GM12892 (cell line): ENCODE measurements at regions not wholly inside any gene's neighbourhood (a gene's known extent, or its start where the extent isn't known, plus 50 kb on each side); places are given as distances from the start of the nearest gene placed in this dataset.

Experiments used
- POLR2A ChIP-seq: IDR thresholded peaks from 2 replicates; pipeline ENCODE4 v1.6.1; 2011; ENCODE audit warnings: low read depth, low read length, control low read depth
- POLR2AphosphoS5 ChIP-seq: IDR thresholded peaks from 2 replicates; pipeline ENCODE4 v1.6.1; 2011; ENCODE audit warnings: low read depth, low read length, control low read depth

DNA sequence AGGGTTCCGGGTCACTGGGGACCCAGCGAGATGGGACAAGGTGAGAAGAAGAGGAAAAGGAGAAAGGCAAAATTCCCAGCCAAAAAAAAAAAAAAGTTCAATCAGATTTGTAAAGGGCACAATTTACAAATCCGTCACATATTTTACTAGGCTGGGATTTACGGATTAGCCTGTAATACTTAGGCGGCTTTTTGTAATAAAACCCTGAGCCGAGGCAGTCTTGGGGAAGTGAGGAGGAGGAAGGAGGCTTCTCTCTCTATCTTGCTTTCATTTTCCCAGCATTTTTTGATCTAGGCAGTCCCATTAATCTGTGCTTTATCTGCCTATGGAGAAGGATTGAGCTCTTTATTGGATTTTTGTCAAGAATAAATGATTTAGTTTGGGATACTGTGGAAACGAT is 130.6 kb upstream of the SDK2 start:
- TF ChIP-seq POLR2AphosphoS5 (no peak), POLR2A (no peak)
